DMS153 (cell line): ENCODE measurements at regions not wholly inside any gene's neighbourhood (a gene's known extent, or its start where the extent isn't known, plus 50 kb on each side); places are given as distances from the start of the nearest gene placed in this dataset.
"Not testable (repeated sequence)": the region's sequence is repeated elsewhere in the genome, so short reads cannot be mapped to it uniquely, and the experiment has no call there.

ENCODE experiments used
- DNase-seq: peaks from one replicate; lab custom pipeline; 2025; lab: John Stamatoyannopoulos, UW

DNA sequence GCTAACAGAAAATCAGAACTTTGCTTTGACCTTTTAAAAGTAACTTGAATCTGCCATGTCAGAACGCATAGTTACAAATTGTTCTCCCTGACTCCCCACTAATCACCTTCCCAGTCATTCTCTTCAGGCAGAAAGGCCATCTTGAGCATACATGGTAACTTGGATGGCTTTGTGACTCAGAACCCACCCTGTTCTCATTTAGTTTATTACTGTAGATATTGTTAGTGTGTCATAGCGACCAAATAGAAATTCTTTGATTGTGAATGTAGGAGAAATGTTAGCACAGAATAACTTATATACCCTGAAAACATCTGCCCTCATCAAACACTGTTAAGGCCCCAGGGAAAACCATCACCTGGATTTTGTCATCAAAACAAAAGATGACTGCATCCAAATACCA is 382.0 kb downstream of the MAGEB5 start:
- DNase-seq = no peak

DNA sequence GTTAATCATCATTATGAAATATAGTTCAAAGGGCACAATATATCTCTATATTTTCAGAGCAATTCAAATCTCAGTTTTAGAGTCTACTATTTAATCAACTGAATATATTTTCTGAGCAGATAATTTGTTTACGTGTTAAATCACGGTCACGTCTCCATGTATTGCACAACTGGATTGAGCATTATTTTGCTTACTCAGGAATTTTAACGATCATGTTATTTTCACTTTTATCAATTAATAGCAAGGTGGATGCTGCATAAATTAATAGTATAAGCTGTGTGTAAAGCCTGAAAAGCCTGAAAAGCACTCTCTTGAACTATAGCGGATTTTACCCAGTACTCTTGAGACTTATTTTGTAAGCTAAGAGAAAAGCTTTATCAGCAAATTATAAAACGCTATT is 374.9 kb downstream of the MAGEB5 start:
- no peak for DNase-seq

DNA sequence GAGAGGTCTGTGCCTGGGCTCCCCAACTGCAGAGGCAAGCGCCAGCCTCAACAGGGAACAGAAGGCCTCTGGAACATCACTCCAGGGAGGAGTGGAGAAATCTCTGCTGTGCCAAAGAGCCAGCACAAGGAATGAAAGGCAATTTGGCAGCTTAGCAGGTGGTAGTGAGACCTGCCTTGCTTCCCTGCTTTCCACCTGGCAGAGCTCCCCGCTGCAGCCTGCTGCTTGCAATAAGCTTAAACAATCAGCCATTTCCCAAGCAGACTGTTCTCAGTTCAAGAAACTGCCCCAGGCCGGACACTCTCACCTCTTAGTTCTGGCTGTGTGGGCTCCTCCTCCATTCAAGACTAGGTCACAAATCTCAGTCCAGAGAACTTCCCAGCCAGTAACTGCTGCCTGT is 370.6 kb downstream of the MAGEB5 start:
- DNase-seq = no peak

DNA sequence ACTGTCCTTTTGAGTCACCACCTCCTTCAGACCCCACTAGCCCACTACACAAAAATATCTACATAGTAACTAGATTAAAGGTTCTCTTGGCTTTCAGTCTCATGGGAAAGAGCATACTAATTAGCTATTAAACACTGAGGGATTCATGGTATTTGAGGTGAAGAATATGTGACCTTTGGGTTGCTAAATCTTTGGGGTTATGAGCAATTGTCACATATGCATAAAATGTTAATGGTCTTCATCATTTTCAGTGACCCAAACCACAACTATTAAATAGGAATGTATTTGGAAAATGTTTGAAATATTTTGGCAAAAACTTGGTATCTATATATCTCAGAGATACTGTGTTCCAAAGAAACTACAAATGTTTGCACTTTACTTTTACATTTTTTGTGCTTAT is 365.1 kb downstream of the MAGEB5 start:
- DNase-seq = no peak

DNA sequence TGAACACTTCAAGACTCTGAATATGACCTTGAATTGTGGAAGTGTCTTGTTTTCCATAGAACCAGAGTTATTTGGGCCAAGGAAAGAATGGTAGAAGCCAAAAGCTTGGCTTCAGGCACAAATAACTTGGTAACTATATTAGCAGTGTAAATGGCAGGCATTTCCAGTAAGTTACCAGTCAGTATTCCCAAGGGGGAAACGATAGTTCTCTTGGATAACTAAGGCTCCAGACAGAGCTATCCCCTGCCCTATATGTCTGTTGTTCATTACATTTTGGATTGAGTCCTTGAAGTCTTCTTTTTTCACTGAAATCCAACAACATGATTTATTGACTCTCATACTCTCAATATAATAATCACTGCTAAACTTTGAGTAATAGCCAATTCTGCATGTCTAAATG is 364.1 kb downstream of the MAGEB5 start:
- no peak for DNase-seq

DNA sequence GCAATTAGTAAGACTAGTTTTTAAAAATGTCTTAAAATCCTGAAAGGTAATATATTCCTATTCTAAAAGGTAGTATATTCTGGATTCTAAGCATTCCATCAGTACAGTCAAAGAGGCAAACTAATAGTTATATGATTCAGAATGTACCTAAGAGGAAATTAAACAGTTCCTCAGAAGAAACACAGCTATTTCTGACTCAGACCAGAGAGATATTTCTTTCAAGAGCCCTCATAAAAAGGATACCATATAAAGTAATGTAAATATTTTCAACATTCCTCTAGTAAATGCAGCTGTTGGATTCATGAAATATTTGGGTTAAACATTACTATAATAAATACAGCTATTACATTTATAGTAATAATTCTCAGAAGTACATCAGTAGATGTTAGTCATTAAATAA is 358.3 kb downstream of the MAGEB5 start:
- no peak for DNase-seq

DNA sequence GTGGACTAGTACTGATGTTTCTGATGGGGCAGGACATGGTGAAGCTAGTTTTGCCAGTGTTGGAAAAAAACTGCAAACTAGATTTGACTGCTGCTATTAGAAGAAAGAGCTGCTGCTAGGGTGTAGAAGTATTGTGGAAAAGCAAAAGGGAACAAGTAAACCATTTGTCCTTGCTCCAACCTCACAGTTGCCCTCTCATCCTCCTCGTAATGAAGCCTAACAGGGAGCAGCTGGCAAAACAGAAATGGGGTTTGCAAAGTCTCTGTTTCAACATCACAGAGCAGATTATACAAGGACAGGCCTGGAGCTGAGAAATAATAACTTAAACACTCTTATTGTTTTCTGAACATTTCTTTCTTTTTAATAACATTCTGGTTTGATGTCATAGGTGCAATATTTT is 346.2 kb downstream of the MAGEB5 start:
- no peak for DNase-seq

DNA sequence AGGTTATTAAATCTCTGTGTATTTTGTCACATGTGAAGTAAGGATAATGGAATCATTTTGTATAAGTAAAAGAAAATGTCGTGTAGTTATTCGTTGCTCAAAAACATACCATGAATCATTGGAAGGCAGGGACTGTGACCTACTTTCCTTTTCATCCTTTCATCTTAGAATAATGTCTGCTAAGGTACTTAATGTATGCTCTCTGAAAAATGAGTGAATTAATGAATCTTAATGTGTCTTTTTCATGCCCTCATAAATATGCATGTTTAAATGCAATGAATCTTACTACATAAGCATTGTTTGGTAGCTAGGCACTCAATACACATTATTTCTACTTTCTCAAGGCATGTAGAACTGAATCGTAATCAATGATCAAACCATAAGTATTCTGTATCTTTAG is 343.9 kb downstream of the MAGEB5 start:
- no peak for DNase-seq

DNA sequence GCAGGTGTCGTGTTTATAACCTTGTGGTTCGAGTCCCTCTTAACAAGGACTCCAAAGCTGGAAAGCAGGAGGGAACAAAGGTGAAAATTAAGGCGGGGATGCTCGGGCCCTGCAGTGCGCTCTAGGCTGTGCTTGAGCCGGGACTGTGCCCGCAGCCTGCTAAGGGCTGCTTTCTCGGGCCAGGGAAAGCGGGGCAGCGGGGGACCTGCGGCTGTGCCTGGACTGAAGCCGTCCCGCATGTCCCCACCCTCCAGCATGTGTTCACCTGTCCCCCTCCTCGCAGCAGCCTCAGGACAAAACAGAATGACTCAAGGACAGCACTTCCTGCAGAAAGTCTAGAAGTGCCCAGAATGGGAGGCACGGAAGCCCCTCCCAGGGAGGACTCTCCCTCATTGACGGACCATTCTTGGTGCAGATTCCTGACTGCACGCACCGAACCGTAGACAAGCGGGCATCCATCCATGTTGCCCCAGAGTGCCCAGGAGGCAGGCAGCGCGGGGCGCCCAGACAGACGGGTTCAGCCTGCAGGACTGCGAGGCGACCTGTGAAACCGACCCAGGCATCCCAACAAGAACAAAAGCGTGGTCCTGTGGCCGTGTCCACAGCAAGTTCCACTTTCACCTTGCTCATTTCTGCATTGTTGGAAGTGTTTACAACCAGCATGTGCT is 342.9 kb downstream of the MAGEB5 start:
- DNase-seq = no peak

DNA sequence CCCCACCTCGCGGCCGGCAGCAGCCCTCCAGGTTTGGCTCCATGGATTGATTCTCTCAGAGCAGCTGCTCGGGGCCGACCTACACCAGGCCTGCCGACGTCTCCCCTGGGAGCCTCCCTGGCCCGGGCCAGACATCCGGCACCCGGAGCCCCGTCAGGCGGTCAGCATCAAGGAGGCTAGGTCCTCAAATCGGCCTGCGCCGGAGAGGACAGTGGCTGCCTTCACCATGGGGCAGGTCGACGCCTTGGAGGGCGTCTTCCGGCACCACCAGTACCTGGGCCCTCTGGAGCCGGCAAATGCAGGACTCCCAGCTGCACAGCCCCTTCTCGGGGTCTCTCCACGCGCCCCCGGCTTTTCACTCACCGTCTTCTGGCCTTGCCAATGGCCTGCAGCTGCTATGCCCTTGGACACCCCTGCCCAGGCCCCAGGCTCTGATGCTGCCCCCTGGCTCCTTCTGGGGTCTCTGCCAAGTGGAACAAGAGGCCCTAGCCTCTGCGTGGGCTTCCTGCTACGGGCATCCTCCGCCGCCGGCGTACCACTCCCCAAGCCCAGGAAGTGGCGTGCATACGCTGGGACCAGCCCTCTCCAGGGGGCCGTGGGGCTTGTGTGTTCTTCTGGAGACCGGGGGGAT is 341.8 kb downstream of the MAGEB5 start:
- DNase-seq = no peak

DNA sequence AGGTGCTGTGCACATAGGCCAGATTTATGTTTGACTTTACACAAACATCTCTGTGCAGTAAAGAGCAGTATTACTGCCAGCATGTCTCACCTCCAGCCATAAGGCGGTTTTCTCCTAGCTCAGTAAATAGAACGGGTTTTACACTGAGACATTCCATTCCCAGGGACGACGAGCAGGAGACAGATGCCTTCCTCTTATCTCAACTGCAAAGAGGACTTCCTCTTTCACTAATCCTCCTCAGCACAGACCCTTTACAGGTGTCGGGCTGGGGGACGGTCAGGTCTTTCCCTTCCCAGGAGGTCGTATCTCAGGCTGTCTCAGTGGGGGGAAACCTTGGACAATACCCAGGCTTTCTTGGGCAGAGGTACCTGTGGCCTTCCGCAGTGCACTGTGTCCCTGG is 309.8 kb downstream of the MAGEB5 start:
- DNase-seq = not testable (repeated sequence)

DNA sequence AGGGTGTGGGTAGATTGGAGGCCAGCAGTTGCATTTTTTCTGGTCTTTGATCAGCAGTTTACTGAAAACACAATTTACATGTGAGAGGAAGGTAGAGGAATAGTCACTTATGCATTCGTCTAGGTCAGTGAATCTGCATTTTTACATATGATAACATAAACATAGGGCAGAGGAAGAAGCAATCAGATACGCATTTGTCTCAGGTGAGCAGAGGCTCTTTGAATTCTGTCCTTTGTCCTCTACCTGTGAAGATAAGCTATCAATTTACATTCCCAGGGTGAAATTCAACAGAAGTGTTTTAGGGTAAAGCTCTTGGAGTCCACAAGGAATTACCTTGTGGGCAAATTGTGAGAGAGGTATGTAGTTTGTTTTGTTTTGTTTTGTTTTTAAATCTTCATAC is 306.5 kb downstream of the MAGEB5 start:
- DNase-seq = no peak

DNA sequence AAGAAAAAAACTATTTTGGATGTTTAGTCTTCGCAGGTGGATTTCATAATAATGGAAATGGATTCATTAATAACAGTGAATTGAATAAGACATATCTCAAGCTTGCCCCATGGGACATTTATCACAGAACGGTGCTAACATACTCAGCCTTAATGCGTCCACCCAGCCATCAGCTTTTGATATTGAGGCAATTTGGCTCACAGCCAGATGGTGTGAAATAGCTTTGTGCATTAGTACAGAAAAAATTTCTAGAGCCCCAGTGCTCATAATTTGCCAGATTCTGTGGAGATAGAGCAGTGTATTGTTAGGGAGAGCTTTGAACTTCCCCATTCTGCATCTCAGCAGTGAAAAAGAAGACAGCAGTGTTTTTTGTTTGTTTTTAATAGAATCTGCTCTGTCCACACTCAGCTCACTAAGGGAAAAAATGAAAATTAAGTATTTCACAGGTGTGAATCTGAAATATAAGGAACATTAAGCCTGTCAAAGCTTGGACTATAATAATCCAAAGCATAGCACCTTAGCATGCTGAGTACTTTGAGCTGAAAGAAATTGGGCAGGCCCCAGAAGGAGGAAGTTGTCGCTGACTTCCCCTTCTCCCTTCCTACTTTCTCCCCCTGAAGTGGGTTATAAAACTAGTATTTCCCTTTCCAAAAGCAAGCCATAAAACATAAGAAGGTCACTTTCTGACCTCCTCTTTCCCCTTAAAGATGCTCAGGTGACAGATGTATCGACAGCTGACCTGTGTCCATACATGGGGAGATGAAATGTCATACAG is 295.8 kb downstream of the MAGEB5 start:
- DNase-seq = no peak

DNA sequence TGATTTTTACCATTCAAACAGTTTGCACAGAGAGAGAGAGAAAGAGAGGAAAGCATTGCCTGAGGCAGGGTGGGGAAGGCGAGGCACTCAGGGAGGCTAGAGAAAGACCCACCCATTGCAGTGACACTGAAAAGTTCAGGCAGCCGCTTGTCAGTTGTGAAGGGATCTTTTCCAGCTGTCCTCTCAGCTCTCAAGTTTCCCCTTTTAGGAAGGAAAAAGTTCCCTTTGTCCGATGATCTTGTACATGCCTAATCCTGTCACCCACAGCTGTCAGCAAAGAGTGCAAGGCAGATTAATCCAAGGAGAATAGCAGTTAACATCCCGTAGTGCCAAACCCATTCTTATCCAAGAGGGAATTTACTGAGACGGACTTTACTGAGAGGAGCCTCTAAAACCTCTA is 255.0 kb downstream of the MAGEB5 start:
- no peak for DNase-seq

DNA sequence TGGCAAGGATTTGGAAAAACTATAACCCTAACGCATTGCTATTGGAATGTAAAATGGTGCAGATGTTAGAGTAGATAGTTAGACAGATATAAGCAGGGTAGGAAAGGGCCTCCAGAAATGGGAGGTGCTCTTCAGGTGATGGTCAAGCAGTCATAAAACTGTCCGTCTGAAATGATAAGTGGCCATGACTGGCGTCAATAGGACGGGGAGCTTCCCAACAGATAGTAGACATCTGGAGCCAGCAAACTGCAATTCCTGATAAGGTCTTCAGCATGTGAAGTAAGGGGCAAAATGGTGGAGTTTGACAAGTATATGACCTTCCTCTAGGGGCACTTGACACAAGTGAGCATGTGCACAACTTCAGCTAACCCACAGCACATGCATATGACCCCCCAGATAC is 250.4 kb downstream of the MAGEB5 start:
- DNase-seq = no peak

DNA sequence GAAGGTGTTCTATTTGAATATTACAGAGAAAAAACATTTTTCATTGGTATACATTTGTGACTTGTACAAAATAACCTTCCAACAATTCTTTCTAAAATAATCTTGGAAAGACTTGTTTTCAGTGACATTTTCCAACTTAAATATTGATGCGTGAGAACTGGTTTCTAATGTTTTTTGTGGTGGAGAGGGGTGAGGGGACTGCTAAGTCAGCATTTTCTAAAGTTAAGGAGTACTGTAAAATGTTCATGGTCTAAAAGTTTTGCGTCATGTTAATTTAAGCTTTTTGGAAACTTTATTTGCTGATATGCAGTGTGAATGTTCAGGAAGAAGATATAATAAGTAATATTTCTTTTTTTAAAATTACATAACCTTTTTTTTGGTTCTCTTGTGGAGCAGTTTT is 229.3 kb downstream of the MAGEB5 start:
- no peak for DNase-seq

DNA sequence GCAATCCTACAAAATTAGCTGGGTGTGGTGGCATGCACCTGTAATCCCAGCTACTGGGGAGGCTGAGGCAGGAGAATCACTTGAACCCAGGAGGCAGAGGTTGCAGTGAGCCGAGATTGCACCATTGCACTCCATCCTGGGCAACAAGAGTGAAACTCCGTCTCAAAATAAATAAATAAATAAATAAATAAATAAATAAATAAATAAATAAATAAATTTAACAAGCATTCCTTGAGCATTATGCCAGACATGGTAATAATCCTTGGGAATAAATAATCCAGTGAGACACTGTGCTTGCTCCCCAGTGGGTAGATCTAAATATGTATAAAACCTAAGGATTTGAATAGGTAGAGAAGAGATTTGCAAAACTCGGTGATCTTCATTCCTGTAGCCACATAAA is 228.4 kb downstream of the MAGEB5 start:
- DNase-seq = not testable (repeated sequence)

DNA sequence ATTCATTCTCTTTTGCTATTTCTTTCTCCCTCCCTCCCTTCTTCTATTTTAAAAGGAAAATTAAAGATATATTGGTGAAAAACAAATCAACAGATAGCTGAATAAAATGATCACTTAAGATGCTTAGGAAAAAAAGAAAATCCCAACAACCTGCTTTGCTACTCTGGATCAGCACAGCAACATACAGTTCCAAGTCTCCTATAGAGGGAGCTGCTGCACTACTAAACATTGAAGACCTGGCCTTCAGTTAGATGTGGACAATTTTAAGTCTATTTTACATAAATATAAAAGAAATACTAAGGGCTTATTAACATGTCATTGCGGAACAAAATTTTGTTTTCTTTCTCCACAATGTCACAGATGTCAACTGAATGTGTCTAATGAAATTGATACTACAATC is 226.4 kb downstream of the MAGEB5 start:
- DNase-seq = no peak

DNA sequence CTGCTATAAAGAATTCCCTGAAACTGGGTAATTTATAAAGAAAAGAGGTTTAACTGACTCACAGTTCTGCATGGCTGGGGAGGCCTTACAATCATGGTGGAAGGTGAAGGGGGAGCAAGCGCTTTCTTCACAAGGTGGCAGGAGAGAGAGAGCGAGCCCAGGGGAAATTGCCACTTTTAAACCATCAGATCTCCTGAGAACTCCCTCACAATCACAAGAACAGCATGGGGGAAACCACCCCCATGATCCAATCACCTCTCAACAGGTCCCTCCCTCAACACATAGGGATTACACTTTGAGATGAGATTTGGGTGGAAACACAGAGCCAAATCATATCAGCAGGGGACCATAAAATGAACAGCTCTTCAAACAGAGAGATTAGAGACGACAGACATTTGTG is 198.6 kb downstream of the MAGEB5 start:
- DNase-seq = no peak

DNA sequence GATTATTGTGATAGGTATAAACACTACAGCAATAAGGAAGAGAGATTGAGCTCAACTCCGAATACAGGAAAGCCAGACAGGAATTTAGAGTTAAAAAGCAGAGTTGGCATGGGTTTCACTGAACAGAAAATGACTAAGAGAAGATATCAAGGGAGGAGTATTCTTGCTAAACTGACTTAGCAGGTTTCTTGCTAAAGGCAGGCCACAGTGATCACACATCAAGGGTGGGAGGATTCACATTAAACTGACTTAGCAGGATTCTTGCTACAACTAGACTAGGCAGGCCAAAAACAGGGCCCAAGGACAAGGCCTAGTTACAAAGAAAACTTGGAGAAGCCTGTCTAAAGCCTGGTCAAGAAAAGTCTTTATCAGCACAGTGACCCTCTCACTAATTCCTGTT is 195.1 kb downstream of the MAGEB5 start:
- no peak for DNase-seq

DNA sequence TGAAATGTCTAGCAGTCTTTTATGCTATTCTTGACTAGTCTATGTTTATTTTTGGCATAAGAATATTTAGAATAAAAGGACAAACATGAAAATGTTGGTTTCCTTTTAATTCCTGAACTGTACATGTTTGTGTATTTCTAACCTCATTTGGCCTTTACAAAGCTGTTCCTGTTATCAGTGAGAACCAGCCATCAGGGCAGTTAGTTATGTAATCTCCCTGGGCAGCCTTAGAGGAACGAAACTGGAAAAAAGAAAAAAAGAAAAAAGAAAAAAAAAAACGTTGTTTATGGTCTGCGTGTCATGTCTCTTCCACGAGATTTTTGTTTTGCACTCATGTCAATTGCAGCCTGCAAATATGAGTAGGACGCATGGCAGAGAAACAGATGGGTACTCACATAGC is 193.7 kb downstream of the MAGEB5 start:
- no peak for DNase-seq

DNA sequence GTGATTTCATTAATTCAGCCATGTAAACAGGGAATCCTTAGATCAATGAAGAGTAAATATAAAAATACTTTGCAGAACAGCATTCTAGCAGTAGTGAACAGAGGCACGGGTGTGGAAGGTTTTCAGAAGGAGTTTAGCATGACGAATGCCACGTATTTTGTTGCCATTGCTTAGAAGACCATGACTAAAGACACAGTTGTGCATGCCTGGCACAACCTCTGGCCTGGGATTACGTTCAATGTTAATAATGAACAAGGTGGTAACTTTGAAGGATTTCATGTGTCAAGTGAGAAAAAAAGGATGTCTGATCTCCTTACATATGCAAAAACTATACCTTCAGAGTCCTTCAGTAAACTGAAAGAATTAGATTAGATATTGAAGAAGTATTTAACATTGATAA is 171.9 kb downstream of the MAGEB5 start:
- no peak for DNase-seq

DNA sequence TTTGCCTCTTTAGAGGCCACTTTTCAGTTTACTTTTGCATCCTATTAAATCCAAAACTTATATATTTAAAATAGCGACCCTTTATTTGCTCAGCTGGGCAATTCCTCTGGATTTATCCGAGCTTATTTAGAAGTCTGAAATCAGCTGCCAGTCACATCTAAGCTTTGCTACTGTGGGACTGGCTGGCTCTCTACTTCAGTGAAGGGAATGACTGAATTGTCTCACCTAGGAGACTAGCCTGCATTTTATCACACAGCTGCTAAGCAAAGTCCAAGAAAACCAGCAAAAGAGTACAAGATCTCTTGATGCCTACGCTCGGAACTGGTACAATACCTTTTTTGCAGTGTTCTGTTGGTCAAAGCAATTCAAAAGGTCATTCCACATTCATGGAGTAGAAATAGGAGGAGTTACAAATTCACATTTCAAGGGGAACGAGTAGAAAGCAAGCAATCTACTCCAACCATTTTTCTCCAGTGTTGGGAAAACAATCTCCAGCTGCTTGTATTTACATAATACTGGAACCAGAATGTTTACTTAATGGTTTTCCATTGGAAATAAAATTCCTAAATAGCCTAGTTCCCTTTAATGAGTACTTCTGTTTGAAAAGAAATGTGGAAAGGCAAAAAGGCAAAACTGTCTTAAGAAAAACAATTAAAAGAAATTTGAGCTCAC is 160.2 kb downstream of the MAGEB5 start:
- no peak for DNase-seq
